ENCODE measurements at regions not wholly inside any gene's neighbourhood (a gene's known extent, or its start where the extent isn't known, plus 50 kb on each side); places are given as distances from the start of the nearest gene placed in this dataset.

DNA sequence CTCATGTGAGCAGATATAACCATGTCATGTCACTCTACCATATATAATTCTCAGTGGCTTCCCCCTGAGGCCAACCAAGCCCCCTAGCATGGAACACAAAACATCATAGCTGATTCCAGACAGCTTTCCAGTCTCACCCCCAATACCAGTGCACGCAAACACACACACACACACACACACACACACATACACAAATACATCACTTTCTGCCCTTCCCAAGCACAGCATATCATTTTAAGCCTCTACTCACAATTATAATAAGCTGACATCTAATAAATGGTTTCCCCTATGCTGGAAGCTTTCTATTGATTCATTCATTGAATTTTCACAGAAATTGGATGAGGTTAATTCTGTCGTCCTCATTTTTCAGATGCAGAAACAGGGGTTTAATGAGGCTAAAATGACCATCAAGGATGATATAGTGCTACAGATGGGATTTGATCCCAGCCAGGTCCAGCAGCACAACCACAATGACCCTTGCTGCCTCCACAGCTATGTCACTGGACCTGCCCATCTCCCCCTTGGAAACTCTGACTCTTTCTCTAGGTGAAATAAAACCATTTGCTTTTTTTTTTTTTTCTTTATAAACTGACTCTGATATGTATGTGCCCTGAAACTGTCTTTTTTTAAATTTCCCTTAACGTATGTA is 131.1 kb downstream of the TMEM114 start:
- no peak overlapping the region for H3K9ac ChIP-seq (ENCODE audit: low read length in 5 of 5)
- no peaks in the 10 kb centered on the region for H3K36me3 ChIP-seq (ENCODE audit: control insufficient read depth in 5 of 5, insufficient read depth in 5 of 5, low read length in 5 of 5)
- no peak overlapping the region for H3K27ac ChIP-seq (ENCODE audit: low read depth, low read length)
- H3K27me3 ChIP-seq (ENCODE audit: control insufficient read depth in 5 of 5, insufficient read depth in 4 of 5, low read length in 5 of 5), result peaks cover 0 to 3% (median 0%) of the 10 kb centered on the region in 5 donors
- peaks cover 0 to 11% (median 0%) of the 10 kb centered on the region in 5 donors for H3K9me3 ChIP-seq (ENCODE audit: control insufficient read depth in 5 of 5, low read length in 5 of 5)
- H3K4me1 ChIP-seq (ENCODE audit: control insufficient read depth in 5 of 5, insufficient read depth in 5 of 5, low read length in 5 of 5), result no peaks in the 10 kb centered on the region
- H3K4me3 ChIP-seq (ENCODE audit: low read depth in 1 of 5, low read length in 5 of 5), result no peak overlapping the region

DNA sequence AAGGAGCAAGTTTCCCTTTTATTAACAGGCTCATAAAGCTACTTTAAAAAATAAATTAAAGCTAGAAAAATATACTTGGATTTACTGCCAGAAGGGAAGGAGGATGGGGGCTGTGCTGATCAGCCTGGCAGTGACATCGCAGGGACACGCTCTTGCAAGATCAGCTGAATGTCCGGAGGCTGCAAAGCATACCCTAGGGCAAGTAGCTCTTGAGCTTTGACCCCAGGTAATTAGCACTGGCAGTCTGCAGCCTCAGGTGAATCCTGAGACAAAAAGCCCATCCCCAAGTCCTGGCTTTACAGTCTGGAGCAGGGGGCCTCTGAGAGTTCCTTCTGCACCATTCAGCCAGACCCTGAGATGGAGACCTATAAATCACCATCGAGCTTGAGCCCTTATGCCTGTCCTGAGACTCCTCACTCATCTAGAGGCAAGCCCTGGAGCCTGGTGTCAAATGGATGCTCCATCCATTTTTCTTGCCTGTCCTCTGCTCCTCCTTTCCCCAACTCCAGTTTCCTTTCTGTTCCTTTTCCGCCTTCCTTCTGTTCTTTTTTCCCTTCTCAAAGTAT is 131.7 kb downstream of the TMEM114 start:
- Histone ChIP-seq H3K9ac (ENCODE audit: low read length in 5 of 5) (no peak overlapping the region), H3K27ac (ENCODE audit: low read depth, low read length) (no peak overlapping the region), H3K4me3 (ENCODE audit: low read depth in 1 of 5, low read length in 5 of 5) (no peak overlapping the region), H3K27me3 (ENCODE audit: control insufficient read depth in 5 of 5, insufficient read depth in 4 of 5, low read length in 5 of 5) (peaks cover 0 to 3% (median 0%) of the 10 kb centered on the region in 5 donors), H3K36me3 (ENCODE audit: control insufficient read depth in 5 of 5, insufficient read depth in 5 of 5, low read length in 5 of 5) (no peaks in the 10 kb centered on the region), H3K4me1 (ENCODE audit: control insufficient read depth in 5 of 5, insufficient read depth in 5 of 5, low read length in 5 of 5) (no peaks in the 10 kb centered on the region), H3K9me3 (ENCODE audit: control insufficient read depth in 5 of 5, low read length in 5 of 5) (peaks cover 0 to 11% (median 0%) of the 10 kb centered on the region in 5 donors)

DNA sequence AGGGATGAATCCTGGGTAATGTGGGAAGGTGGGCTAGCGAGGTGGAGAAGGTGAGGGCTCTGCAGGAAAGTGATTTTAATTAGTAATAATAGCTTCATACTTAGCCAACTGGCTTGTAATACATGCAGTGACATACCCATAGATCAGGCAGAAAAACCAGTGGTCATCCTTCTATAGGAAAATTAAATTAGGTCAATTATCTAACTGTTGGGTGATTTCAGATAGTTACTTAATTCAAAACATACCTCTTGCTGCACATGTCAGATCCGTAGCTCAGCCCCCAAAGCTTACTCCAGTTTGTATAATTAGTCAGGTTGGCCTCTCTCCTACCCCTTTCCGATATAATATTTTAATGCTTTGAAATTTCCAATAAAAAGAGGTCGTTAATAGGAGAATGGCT is 137.0 kb downstream of the TMEM114 start:
- no peaks in the 10 kb centered on the region for H3K4me1 ChIP-seq (ENCODE audit: control insufficient read depth in 5 of 5, insufficient read depth in 5 of 5, low read length in 5 of 5)
- H3K9me3 ChIP-seq (ENCODE audit: control insufficient read depth in 5 of 5, low read length in 5 of 5), result peaks cover 0 to 11% (median 0%) of the 10 kb centered on the region in 5 donors
- H3K27me3 ChIP-seq (ENCODE audit: control insufficient read depth in 5 of 5, insufficient read depth in 4 of 5, low read length in 5 of 5), result peaks cover 0 to 3% (median 0%) of the 10 kb centered on the region in 5 donors
- no peak overlapping the region for H3K4me3 ChIP-seq (ENCODE audit: low read depth in 1 of 5, low read length in 5 of 5)
- no peak overlapping the region for H3K9ac ChIP-seq (ENCODE audit: low read length in 5 of 5)
- no peaks in the 10 kb centered on the region for H3K36me3 ChIP-seq (ENCODE audit: control insufficient read depth in 5 of 5, insufficient read depth in 5 of 5, low read length in 5 of 5)
- H3K27ac ChIP-seq (ENCODE audit: low read depth, low read length), result no peak overlapping the region

DNA sequence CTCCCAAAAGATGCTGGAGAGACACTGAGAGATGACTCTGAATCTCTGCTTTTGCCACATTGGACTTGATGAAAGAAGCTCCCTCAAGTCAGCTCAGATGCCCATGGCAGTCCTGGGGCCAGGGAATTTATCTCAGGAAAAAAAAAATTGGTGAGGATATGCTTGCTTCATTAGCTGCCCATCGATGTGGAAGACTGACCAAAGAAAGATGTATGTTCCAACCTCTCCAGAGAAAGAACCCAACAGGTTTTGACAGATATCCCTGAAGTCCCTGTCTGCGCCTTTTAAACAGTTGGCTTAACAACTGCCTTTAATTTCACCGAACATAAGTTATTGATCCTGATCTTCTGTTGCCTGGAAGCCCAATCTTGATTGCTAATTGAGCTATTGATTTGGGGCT is 137.4 kb downstream of the TMEM114 start:
- Histone ChIP-seq H3K4me1 (ENCODE audit: control insufficient read depth in 5 of 5, insufficient read depth in 5 of 5, low read length in 5 of 5) (no peaks in the 10 kb centered on the region), H3K27ac (ENCODE audit: low read depth, low read length) (no peak overlapping the region), H3K27me3 (ENCODE audit: control insufficient read depth in 5 of 5, insufficient read depth in 4 of 5, low read length in 5 of 5) (peaks cover 0 to 3% (median 0%) of the 10 kb centered on the region in 5 donors), H3K9me3 (ENCODE audit: control insufficient read depth in 5 of 5, low read length in 5 of 5) (peaks cover 0 to 10% (median 0%) of the 10 kb centered on the region in 5 donors), H3K4me3 (ENCODE audit: low read depth in 1 of 5, low read length in 5 of 5) (no peak overlapping the region), H3K9ac (ENCODE audit: low read length in 5 of 5) (no peak overlapping the region), H3K36me3 (ENCODE audit: control insufficient read depth in 5 of 5, insufficient read depth in 5 of 5, low read length in 5 of 5) (no peaks in the 10 kb centered on the region)

DNA sequence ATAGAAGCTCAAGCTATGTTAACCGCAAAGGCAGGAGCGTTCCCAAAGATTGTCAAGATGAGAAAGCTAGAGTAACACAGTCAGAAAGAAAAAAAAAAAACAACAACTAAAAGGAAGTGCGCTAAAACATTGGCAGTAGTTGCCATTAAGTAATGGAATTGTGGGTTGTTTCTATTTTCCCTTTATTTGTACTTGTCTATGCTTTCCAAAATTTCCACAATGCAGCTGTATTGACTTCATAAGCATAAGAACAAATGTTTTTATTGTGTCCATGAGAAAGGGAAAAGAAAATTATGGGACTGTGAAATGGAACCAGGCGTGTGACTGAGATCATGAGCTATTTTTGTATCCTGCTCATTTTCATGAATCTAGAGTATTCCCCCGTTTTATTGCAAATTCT is 153.4 kb downstream of the TMEM114 start:
- peaks cover 0 to 10% (median 6%) of the 10 kb centered on the region in 5 donors for H3K9me3 ChIP-seq (ENCODE audit: control insufficient read depth in 5 of 5, low read length in 5 of 5)
- H3K9ac ChIP-seq (ENCODE audit: low read length in 5 of 5), result no peak overlapping the region
- no peaks in the 10 kb centered on the region for H3K4me1 ChIP-seq (ENCODE audit: control insufficient read depth in 5 of 5, insufficient read depth in 5 of 5, low read length in 5 of 5)
- H3K27me3 ChIP-seq (ENCODE audit: control insufficient read depth in 5 of 5, insufficient read depth in 4 of 5, low read length in 5 of 5), result no peaks in the 10 kb centered on the region
- H3K27ac ChIP-seq (ENCODE audit: low read depth, low read length), result no peak overlapping the region
- no peak overlapping the region for H3K4me3 ChIP-seq (ENCODE audit: low read depth in 1 of 5, low read length in 5 of 5)
- H3K36me3 ChIP-seq (ENCODE audit: control insufficient read depth in 5 of 5, insufficient read depth in 5 of 5, low read length in 5 of 5), result no peaks in the 10 kb centered on the region

DNA sequence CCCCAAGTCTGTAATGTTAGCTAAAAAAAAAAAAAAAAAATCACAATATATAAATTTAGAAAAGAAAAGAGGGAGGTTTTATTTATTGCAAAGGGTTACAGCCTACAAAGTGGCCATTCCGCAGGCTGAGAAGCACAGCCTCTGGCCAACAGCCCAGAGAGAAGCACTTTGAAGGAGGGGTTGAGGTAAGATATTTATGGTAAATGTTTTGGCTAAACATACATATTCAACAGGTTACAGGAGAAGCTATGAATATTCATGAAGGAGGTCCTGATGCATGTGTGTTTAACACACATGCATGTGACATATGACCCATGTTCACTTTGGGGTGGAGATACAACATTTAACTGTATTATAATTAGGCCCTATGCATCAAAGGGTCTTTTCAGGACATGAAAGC is 158.5 kb downstream of the TMEM114 start:
- Histone ChIP-seq H3K4me3 (ENCODE audit: low read depth in 1 of 5, low read length in 5 of 5) (no peak overlapping the region), H3K4me1 (ENCODE audit: control insufficient read depth in 5 of 5, insufficient read depth in 5 of 5, low read length in 5 of 5) (no peaks in the 10 kb centered on the region), H3K9me3 (ENCODE audit: control insufficient read depth in 5 of 5, low read length in 5 of 5) (no peaks in the 10 kb centered on the region), H3K27ac (ENCODE audit: low read depth, low read length) (no peak overlapping the region), H3K9ac (ENCODE audit: low read length in 5 of 5) (no peak overlapping the region), H3K27me3 (ENCODE audit: control insufficient read depth in 5 of 5, insufficient read depth in 4 of 5, low read length in 5 of 5) (no peaks in the 10 kb centered on the region), H3K36me3 (ENCODE audit: control insufficient read depth in 5 of 5, insufficient read depth in 5 of 5, low read length in 5 of 5) (no peaks in the 10 kb centered on the region)

DNA sequence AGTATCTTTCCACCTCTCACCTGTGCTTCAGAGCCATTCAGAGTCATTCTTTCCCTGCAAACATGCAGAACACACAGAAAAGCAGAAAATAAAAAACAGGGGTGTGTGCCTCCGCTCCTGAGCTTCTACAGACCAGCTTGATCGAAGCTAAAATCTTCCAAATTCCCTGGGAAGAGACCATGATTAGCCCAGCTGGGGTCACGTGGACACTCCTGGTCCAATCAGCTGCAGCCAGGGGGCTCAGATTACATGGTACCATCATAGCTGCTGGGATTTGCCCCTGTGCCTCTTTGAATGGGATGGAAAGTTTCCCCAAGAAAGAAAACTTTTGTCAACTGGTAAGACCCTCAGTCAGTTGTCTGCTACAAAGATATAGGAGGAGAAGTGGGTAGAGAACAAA is 159.9 kb downstream of the TMEM114 start:
- Histone ChIP-seq H3K9ac (ENCODE audit: low read length in 5 of 5) (no peak overlapping the region), H3K27ac (ENCODE audit: low read depth, low read length) (no peak overlapping the region), H3K36me3 (ENCODE audit: control insufficient read depth in 5 of 5, insufficient read depth in 5 of 5, low read length in 5 of 5) (no peaks in the 10 kb centered on the region), H3K27me3 (ENCODE audit: control insufficient read depth in 5 of 5, insufficient read depth in 4 of 5, low read length in 5 of 5) (no peaks in the 10 kb centered on the region), H3K9me3 (ENCODE audit: control insufficient read depth in 5 of 5, low read length in 5 of 5) (peaks cover 0 to 5% (median 4%) of the 10 kb centered on the region in 5 donors), H3K4me3 (ENCODE audit: low read depth in 1 of 5, low read length in 5 of 5) (no peak overlapping the region), H3K4me1 (ENCODE audit: control insufficient read depth in 5 of 5, insufficient read depth in 5 of 5, low read length in 5 of 5) (no peaks in the 10 kb centered on the region)

DNA sequence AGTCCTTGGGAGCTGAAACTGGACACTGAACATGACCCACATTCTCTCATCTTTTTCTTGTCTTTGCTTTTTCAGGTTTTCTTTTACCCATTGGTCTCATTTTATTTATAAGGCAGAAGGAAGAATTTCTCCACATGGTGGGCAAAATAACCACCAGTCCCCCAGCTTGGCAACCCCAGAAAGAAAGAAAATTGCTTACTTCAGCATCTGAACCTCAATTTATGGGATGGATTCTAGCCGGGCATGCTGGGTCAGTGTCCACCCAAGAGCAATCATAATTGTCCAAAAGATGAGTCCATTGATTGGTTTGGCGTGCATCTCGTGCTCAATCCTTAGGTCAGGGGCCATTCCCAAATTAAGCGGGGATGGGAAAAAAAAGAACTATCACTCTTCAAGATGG is 163.7 kb downstream of the TMEM114 start:
- H3K36me3 ChIP-seq (ENCODE audit: control insufficient read depth in 5 of 5, insufficient read depth in 5 of 5, low read length in 5 of 5), result no peaks in the 10 kb centered on the region
- H3K27ac ChIP-seq (ENCODE audit: low read depth, low read length), result no peak overlapping the region
- H3K4me3 ChIP-seq (ENCODE audit: low read depth in 1 of 5, low read length in 5 of 5), result no peak overlapping the region
- H3K4me1 ChIP-seq (ENCODE audit: control insufficient read depth in 5 of 5, insufficient read depth in 5 of 5, low read length in 5 of 5), result no peaks in the 10 kb centered on the region
- no peaks in the 10 kb centered on the region for H3K27me3 ChIP-seq (ENCODE audit: control insufficient read depth in 5 of 5, insufficient read depth in 4 of 5, low read length in 5 of 5)
- H3K9ac ChIP-seq (ENCODE audit: low read length in 5 of 5), result no peak overlapping the region
- peaks cover 0 to 10% (median 4%) of the 10 kb centered on the region in 5 donors for H3K9me3 ChIP-seq (ENCODE audit: control insufficient read depth in 5 of 5, low read length in 5 of 5)

DNA sequence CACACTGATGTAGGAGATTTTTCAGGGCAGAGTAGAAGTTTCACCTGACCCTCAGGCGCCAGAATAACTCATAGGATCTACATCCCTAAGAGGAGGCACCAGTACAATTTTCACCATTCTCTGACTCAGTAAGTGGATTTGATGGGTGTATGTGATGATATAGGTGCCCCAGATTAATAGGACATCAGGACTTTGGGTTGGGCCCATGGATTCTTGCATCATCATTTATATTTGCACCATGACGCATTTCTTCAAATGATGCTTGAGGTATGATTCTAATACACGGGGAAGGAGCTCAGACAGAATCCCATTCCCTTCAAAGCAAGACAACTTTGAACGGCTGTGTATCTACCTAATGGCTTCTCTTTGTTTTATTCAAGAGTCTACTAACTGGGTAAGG is 173.2 kb downstream of the TMEM114 start:
- H3K4me1 ChIP-seq (ENCODE audit: control insufficient read depth in 5 of 5, insufficient read depth in 5 of 5, low read length in 5 of 5), result no peaks in the 10 kb centered on the region
- H3K27ac ChIP-seq (ENCODE audit: low read depth, low read length), result no peak overlapping the region
- H3K36me3 ChIP-seq (ENCODE audit: control insufficient read depth in 5 of 5, insufficient read depth in 5 of 5, low read length in 5 of 5), result no peaks in the 10 kb centered on the region
- H3K9me3 ChIP-seq (ENCODE audit: control insufficient read depth in 5 of 5, low read length in 5 of 5), result peaks cover 0 to 6% (median 0%) of the 10 kb centered on the region in 5 donors
- H3K27me3 ChIP-seq (ENCODE audit: control insufficient read depth in 5 of 5, insufficient read depth in 4 of 5, low read length in 5 of 5), result no peaks in the 10 kb centered on the region
- H3K4me3 ChIP-seq (ENCODE audit: low read depth in 1 of 5, low read length in 5 of 5), result no peak overlapping the region
- no peak overlapping the region for H3K9ac ChIP-seq (ENCODE audit: low read length in 5 of 5)

DNA sequence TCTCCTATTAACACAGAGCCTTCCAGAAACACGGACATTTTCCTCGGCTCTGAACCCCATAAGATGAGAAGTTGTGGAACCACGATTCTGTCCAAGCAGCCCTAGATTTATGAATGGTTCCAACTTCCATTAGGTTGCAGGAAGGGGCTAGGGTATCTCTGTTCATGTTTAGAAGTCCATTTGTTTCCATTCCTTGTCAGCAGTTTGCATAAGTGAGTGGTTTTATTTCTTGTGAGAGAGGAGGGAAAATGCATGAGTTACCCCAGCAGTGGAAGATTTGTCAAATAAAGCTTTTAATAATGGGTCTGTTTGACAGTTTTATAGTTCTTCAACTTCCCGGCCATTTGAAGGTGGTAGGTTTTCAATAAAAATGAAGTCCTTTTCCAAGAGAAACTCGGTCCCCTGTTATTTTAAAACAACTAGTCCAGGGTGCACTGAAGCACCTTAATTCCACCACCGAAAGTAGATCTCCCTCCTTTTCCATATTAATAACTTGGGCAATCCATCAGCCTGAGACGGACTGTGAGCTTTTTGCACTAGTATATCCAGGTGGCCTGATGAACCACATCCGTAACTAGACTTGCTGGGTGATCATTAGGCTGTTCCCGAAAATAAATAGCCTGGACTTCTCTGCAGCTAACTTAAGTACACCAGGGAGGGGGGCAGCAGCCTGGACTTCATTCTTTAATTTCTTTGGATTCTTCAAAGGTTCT is 181.3 kb downstream of the TMEM114 start:
- no peak overlapping the region for H3K9ac ChIP-seq (ENCODE audit: low read length in 5 of 5)
- H3K27ac ChIP-seq (ENCODE audit: low read depth, low read length), result no peak overlapping the region
- H3K27me3 ChIP-seq (ENCODE audit: control insufficient read depth in 5 of 5, insufficient read depth in 4 of 5, low read length in 5 of 5), result no peaks in the 10 kb centered on the region
- no peaks in the 10 kb centered on the region for H3K4me1 ChIP-seq (ENCODE audit: control insufficient read depth in 5 of 5, insufficient read depth in 5 of 5, low read length in 5 of 5)
- H3K4me3 ChIP-seq (ENCODE audit: low read depth in 1 of 5, low read length in 5 of 5), result no peak overlapping the region
- H3K36me3 ChIP-seq (ENCODE audit: control insufficient read depth in 5 of 5, insufficient read depth in 5 of 5, low read length in 5 of 5), result no peaks in the 10 kb centered on the region
- H3K9me3 ChIP-seq (ENCODE audit: control insufficient read depth in 5 of 5, low read length in 5 of 5), result peaks cover 0 to 13% (median 5%) of the 10 kb centered on the region in 5 donors

All from subcutaneous abdominal adipose tissue (tissue), 5 donors.